Fibroblast of pulmonary artery (primary cell): ENCODE measurements at regions not wholly inside any gene's neighbourhood (a gene's known extent, or its start where the extent isn't known, plus 50 kb on each side); places are given as distances from the start of the nearest gene placed in this dataset.
A peak's percentile ranks its signal among the peaks of the same experiment; 100 is the strongest.

Experiments
- DNase-seq: peaks from one replicate; pipeline ENCODE4 v3.0.0-alpha.2; 2010; ENCODE audit warnings: low read depth
- H3K4me3 ChIP-seq: replicated peaks from 2 replicates; pipeline ENCODE4 v1.5.1; 2011; ENCODE audit warnings: low read depth, mild to moderate bottlenecking, control low read depth, low read length, moderate library complexity
- TF ChIP-seq, protein P1 (sequence below): IDR thresholded peaks from 2 replicates; pipeline ENCODE4 v1.5.1; 2011; ENCODE audit warnings: mild to moderate bottlenecking, control low read depth, low read length, inconsistent platforms; ENCODE audit errors: missing control alignments

- H3K4me3 ChIP-seq, result no peak overlapping the region
- DNase-seq, result no peak
- TF ChIP-seq, protein P1, sequence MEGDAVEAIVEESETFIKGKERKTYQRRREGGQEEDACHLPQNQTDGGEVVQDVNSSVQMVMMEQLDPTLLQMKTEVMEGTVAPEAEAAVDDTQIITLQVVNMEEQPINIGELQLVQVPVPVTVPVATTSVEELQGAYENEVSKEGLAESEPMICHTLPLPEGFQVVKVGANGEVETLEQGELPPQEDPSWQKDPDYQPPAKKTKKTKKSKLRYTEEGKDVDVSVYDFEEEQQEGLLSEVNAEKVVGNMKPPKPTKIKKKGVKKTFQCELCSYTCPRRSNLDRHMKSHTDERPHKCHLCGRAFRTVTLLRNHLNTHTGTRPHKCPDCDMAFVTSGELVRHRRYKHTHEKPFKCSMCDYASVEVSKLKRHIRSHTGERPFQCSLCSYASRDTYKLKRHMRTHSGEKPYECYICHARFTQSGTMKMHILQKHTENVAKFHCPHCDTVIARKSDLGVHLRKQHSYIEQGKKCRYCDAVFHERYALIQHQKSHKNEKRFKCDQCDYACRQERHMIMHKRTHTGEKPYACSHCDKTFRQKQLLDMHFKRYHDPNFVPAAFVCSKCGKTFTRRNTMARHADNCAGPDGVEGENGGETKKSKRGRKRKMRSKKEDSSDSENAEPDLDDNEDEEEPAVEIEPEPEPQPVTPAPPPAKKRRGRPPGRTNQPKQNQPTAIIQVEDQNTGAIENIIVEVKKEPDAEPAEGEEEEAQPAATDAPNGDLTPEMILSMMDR, result no peak
These were observed 1080.3 kb downstream of the ARAP2 start for GRCh38 chr4:35164063-35164462.

- H3K4me3 ChIP-seq, result no peak overlapping the region
- peak; percentile 0 for DNase-seq
- TF ChIP-seq, protein P1, result no peak
These were observed 1077.8 kb downstream of the ARAP2 start for GRCh38 chr4:35166466-35166865.

DNA sequence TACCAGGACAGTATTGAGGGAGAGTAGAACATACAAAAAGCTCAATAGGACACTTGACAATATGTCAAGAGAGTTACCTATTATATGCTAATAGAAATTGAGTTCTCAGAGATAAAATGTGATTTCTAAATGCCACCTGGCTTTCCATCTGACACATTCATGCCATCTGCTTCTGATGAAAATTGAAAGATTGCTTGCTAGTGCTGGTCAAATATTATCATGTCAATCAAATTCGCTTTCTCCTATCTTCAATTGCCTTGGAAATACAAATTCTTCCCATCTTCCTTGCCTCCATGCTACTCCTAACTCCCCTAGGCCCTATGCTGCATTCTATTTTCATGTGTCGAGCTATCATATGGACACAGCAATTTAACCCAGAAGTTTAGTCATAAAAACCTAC, 1076.9 kb downstream of the ARAP2 start:
- no peak overlapping the region for H3K4me3 ChIP-seq
- DNase-seq, result no peak
- TF ChIP-seq, protein P1, result no peak

DNA sequence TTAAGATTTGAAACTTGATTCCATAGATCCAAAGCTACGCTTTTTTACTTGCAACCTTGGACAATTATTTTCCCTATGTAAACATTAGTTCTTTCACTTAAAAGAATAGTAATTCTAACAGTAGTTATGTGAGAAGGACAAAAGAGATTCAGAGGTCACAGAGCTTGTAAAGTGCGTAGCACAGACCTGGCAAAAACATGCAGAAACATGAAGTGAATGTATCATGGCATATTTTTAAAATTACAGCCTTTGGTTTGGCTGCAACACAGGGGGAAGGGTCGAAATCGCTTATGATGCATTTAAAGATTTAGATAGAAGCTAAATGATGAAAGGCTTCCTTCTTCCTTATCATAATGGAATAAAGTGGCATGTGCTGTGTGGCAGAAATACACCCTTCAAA, 1068.8 kb downstream of the ARAP2 start:
- TF ChIP-seq, protein P1, result no peak
- DNase-seq, result no peak
- no peak overlapping the region for H3K4me3 ChIP-seq

GRCh38 chr4:35175894-35176293, 1068.4 kb downstream of the ARAP2 start:
- H3K4me3 ChIP-seq, result no peak overlapping the region
- TF ChIP-seq, protein P1, result no peak
- DNase-seq, result no peak

GRCh38 chr4:35182451-35182850, 1061.9 kb downstream of the ARAP2 start:
- DNase-seq, result no peak
- TF ChIP-seq, protein P1, result no peak
- no peak overlapping the region for H3K4me3 ChIP-seq

GRCh38 chr4:35189988-35190613, 1054.2 kb downstream of the ARAP2 start:
- no peak for DNase-seq
- no peak overlapping the region for H3K4me3 ChIP-seq
- TF ChIP-seq, protein P1, result no peak
